Heart left ventricle (tissue), 13 donors: ENCODE measurements at regions not wholly inside any gene's neighbourhood (a gene's known extent, or its start where the extent isn't known, plus 50 kb on each side); places are given as distances from the start of the nearest gene placed in this dataset.

Source experiments
- POLR2A ChIP-seq, 2 donors: fragments of 450-650 bp; IDR thresholded peaks; one replicate each; pipeline ENCODE4 v1.6.1; 2017; ENCODE audit warnings: antibody characterized with exemption in 2 of 2, mild to moderate bottlenecking in 2 of 2, moderate library complexity in 2 of 2
- TF ChIP-seq, protein P1 (sequence below), 12 donors: fragments of 200-600 bp; sonication (generic) in 4 of 12; IDR thresholded peaks; one replicate each; pipeline versions ENCODE4 v1.5.0 to v1.8.0; 2018 to 2022; ENCODE audit warnings: antibody characterized with exemption in 12 of 12, mild to moderate bottlenecking in 5 of 12
- donor health status: ischemic (EF 13 %, LVEDD 7.1; RV severe dilation, severe dysfunction).
- donor health status: DM: no; HTN: yes; CAD: no.
- donor health status: DM: no; HTN: no; CAD: no.
- donor health status: ischemic (EF 25% LVEDD 6.9; RV normal size, moderate dysfunction).
- donor health status: ischemic (EF 25% LVEDD 5.7; RV mildly dilated, moderate dysfunction).
- donor health status: ischemic (EF 35%, LVEDD 5.7; RV mildly dilated, moderate dysfunction).
- donor health status: nonischemic (EF 11% LVEDD 7.7; RV severe dilation, severe dysfunction).
- donor health status: DM: yes; HTN: yes; CAD: no.
- donor health status: PGD.
- donor health status: ischemic (EF 29% LVEDD 5.4; RV normal size, mild dysfunction).
- donor health status: nonischemic (EF 23%, LVEDD 6.1; RV moderate dilation, normal function).

DNA sequence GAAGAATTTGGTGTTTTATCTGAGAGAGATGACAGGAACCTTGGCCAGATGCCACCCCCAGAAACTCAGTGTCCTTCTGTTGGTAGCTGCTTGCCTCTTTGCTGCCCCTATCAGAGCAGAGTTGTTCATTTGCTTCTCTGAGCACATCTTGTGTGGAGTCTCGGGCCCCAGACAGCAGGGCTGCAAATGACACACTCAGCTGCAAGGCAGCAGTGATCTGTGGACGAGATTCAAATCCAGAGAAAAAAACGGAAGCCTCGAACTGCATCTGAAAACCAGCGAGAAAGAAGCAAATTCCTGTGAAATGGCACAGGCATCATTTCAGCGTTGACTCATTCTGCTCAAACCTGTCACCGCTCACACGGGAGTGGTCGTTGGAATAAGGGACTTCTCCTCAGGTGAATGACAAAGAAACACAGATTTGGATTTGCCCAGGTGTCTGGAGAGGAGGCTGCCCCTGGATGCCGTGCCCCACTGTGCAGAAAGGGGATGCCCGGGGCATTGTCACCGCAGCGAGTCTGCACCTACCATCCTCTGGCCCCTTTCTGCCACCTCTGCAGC lies 144.7 kb downstream of the PFKFB3 start:
- TF ChIP-seq, protein P1, sequence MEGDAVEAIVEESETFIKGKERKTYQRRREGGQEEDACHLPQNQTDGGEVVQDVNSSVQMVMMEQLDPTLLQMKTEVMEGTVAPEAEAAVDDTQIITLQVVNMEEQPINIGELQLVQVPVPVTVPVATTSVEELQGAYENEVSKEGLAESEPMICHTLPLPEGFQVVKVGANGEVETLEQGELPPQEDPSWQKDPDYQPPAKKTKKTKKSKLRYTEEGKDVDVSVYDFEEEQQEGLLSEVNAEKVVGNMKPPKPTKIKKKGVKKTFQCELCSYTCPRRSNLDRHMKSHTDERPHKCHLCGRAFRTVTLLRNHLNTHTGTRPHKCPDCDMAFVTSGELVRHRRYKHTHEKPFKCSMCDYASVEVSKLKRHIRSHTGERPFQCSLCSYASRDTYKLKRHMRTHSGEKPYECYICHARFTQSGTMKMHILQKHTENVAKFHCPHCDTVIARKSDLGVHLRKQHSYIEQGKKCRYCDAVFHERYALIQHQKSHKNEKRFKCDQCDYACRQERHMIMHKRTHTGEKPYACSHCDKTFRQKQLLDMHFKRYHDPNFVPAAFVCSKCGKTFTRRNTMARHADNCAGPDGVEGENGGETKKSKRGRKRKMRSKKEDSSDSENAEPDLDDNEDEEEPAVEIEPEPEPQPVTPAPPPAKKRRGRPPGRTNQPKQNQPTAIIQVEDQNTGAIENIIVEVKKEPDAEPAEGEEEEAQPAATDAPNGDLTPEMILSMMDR (IDR thresholded peaks at IDR 0.05): no peak
- TF ChIP-seq POLR2A (IDR thresholded peaks at IDR 0.05): no peak
